ENCODE measurements at regions not wholly inside any gene's neighbourhood (a gene's known extent, or its start where the extent isn't known, plus 50 kb on each side); places are given as distances from the start of the nearest gene placed in this dataset.

DNA sequence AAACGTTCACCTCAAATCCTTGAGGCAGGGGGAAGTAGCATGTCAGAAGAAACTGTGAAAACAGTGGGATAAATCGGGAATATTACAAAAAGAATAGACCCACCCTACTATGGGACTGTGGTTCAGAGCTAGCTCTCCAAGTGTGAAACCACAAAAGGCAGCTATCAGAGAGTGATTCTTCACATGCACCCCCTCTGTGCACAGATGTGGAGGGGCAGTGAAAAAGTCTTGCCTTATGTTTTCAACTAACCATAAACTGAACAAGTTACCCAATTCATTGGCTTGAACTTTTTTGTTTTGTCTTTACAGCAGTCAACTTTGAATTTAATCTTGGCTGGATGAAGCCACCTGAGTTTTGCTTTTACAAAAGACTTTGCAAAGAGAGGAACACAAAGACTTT is 98.8 kb upstream of the NR4A3 start:
- DNase-seq = peak; percentile 26

DNA sequence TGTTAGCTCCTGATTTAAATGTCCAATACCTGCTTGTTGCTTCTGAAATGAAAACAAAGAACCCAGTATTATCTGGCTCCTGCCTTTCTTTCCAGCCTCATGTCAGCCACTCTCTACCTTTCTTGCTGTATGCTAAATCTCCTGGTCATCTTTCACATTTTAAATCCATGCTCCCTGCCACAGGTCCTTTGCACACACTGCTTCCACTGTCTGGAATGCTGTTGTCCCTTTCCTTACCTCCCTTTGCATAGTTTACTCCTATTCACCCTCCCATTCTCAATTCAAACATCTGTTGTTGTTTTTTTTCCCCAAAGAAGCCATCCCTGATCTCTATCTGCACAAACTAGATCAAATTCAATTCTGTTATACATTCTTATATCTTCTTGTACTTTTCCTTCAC is 97.0 kb upstream of the NR4A3 start:
- DNase-seq = no peak

DNA sequence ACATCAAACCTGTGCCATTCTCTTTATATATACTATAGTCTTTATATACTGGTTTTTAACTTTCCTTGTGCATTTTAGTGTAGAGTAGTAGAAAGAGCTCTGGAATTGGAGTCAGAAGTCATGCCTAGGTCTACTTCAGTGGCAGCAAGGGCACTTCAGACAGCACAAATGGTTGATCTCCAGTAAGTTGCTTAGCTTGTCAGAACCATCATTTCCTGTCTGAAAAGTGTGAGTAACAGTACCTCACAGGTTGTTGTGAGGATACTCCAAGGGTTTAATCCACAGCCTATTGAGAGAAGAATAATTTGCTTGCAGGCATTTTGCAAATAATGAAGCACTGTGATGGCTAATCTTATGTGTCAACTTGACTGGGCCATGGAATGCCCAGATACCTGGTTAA is 95.8 kb upstream of the NR4A3 start:
- DNase-seq = no peak

DNA sequence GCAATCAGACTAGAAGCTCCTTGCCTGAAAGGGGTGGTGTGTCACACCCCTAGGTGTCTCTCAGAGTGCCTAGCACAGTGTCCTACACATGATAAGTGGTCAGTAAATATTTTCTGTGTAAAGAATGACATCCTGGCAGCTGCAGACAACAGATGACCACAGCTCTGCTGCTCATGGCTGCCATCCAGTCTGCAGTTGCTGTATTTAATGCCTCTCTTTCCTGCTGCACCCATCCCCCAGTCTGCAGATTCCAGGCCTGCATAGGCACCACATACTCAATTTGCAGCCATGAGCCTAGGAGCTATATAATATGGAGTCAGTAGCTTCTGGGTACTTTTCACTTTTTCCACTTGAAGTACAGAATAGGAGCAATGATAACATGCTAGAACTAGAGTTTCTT is 94.9 kb upstream of the NR4A3 start:
- DNase-seq = no peak

DNA sequence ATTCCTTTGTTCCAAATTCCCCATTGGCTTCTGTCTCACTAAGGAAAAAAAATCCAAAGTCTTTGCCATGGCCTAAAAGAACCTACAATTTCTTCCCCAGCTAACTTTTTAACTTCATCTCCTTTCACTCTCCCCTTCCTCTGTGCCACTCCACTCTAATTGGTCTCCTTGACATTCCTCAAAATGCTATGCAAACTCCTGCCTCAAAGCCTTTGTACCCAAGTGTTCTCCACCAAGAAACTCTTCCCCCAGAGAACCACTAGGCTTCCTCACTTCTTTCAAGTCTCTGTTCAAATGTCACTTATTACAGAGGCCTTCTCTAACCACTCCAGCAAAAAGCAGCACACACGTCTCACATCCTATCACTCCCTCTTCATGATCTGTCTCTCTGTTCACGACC is 91.6 kb upstream of the NR4A3 start:
- DNase-seq = no peak

DNA sequence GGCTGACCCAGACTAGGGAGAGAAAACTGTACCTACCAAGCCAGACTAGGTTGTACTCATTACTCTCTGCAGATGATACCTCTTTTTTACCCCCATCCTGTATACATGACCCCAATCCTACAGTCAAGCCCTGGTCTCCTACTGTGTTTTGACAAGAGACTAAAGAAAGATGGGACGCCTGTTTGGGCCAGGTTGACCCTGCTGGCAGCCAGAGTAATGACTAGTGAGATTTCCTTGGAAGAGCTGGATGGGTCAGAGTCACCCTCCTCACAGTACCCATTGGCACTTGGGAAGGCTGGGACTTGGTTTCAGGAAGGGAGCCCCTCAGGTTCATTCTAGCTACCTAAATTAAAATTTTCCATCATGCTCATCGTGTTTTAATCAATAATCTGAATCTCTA is 89.7 kb upstream of the NR4A3 start:
- DNase-seq = no peak

DNA sequence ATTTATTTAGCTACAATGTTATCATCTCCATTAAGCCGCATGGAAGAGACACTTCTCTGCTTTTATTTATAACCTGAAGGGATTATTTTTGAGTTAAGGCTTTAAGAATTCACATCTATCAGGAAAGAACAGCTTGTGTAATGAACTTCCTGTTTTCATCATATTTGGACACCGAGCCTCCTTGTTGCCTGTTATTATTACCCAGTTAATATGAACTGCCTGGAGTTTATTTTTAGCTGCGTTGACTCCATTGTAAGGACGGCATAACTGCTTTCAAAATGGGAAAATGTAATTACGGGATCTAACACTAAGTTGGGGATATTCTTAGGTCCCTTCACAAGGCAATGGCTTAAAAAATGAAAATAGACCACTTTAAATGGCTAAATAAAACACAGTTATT is 89.0 kb upstream of the NR4A3 start:
- no peak for DNase-seq

DNA sequence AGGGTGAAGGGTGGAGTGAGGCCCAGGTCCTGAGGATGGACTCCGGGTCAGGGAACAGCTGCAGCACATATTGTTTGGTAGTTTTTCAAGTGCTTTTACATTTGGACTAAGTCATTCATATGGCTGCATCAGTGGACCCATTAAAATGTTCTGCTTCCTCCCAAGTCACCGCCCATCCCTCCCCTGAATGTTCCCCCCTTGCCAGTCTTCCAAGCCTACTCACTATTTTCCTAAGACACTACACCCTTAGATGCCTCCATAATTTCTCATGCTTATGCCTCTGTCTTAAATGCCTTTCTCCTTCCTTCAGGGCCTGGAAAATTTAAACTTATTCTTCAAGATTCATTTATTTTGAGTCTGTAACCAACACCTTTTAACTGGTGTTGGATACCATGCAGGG is 86.6 kb upstream of the NR4A3 start:
- DNase-seq = no peak

DNA sequence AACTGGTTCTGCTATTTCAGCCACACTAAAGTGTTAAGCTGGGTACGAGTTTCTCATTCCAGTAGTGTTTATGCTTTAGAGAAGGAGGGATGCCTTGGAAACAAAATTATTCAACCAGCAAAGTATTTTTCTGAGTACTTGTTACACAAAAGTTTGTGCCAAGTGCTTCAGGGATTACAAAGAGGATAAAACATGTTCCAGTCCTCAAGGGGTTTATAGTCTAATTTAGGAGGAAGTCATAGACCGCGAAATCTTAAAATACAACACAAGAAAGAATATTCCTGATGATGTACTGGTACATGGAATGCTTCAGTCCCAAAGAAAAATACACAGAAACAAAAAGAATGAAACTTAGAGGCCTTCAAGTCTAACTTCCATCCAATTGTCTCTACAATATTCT is 85.4 kb upstream of the NR4A3 start:
- no peak for DNase-seq

DNA sequence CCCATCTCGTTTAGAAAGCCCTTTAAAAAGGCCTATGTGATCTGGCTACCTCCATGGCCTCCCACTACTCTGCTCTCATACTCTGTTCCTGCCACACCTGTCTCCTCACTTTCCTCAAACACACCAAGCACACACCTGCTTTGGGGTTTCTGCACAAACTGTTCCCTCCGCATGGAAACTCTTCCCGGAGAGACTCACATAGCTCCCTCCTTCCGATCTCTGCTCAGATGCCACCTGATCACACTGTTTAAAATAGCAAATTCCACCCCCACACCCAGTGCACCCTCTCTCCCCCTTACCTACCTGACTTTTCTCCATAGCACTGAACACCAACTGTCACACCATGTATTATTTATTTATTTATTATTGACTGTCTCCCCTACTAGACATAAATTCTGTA is 84.0 kb upstream of the NR4A3 start:
- no peak for DNase-seq

DNA sequence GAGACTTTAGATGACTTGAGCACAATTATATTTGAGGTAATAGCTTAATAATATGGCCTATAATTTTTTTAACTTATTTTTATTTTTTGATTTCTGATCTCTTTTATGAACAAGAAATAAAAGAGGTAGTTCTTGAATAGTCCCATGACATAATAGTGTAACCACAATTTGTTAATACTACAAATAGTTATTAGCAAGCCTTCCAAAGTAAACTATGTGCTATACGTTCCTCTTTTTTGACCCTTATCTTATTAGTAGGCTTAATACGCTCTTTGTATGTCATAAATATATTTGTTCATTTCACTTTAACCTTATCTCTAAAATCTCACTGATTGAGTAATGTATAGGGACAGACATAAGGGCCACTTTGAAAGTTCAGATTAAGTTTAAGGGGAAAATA is 78.7 kb upstream of the NR4A3 start:
- DNase-seq = no peak

DNA sequence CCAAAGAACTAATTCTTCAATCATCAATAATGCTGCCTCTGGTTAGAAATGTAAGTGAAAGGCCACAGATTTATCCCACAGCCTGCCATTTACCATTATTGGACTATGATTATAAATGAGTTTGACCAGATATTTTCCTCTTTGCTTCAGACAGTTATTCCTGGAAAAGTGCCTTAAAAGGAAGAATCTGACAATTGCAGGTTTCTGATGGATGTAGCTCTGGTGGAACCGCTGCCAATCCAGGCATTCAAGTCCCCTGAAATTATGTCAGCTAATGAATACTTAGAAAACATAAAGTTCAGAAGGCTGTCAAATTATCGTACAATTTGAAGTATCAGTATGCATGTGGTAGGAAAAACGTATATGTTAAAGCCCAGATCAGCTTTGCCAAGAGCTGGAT is 78.2 kb upstream of the NR4A3 start:
- DNase-seq = no peak

DNA sequence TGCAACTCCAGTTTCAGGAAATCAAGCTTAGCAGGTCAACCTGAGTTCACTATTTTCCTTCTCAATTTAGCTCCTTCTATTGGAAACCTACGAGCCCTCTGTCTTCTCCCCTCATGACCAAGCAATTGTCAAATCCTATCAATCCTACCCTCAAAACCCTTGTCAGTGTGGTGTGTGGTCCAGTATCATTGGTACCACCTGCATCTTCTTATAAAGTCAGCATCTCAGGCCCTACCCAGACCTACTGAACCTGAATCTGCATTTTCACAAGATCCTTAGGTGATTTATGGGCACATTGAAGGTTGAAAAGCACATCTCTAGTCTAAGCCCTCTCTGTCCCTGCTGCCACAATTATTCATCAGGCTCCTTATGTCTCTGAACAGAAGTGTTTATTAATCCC is 77.6 kb upstream of the NR4A3 start:
- DNase-seq = no peak

DNA sequence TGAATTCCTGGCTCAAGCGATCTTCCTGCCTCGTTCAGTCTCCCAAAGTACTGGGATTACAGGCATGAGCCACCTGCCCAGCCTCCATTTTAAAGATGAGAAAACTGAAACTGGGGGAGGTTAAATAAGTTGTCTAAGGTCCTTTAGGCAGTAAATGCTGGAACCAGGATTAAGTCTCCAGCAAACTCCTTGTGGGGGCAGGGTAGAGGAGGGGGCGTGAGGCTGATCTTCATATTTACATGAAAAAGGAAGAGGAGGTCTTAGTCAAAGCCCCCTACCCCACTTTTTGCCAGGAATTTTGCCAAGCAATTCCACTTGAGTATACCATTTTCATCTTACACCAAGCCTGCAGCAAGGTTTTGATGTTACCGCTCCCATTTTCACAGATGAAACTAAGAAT is 76.6 kb upstream of the NR4A3 start:
- no peak for DNase-seq

DNA sequence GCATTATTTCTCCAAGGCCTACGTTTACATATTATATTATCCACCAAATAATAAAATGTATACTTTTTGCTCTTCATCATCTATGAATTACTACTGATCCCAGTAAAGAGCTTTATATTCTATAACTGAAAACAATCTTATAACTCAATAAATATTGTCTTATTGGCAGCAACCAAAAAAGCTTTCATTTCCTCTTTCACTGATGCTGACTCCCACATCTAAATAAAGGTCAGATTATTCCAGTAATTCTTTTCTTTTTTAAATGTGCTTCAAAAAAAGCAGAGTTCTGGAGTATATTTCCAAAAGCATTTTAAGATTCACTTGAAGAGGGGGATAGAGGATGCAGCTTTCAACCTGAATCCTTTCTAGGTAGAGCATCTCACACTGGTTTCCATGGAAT is 75.3 kb upstream of the NR4A3 start:
- no peak for DNase-seq

DNA sequence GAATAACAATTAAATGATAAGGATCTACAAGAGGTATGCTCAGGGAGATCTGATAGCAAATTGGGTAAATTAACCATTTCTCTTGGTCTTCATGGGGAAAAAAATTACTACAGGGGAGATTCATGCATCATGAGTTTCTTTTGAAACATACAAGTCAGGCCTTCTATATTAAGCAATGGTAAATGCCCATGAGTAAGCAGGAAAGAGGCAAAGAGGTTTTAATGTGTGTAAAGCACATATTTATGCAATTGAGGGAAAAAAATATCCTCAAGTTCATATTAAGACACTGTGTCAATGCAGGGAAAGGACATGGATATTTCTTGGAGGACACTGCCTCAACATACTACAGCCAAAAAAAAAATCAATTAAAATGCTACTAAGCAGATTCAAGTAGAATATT is 73.4 kb upstream of the NR4A3 start:
- no peak for DNase-seq

DNA sequence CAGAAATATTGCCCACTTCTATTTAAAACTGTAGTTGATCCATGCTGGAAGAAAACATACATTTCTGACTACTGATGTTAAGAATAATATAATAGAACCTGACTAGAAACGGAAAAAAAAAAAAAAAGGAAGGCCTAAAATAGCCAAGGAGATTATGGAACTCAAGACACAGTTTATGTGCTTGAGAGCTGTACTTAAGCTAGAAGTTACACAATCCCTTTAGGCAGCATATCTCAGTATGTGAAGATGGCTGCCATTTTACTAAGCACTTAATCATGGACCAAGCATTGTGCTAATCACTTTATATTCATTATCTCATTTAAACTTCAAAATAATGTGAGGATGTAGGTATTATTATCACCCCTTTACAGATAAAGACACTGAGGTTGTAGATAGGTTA is 73.0 kb upstream of the NR4A3 start:
- no peak for DNase-seq

DNA sequence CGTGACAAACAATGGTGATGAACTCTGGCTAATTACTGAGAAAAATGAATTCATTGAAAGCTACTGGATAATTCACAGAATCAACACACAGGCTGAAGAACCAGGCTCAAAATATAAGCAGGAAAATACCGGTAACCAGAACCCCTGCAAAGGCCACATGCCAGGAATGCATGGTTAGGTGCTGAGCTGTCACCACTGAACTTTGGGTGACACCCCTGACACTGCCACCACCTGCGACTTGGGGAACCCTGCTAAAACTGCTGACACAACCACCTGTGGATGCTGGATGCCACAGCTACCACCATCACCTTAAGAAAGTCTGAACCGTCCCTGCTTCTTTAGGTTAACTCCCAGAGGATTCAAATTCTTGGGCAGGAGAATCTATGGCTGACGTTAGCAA is 72.0 kb upstream of the NR4A3 start:
- no peak for DNase-seq

DNA sequence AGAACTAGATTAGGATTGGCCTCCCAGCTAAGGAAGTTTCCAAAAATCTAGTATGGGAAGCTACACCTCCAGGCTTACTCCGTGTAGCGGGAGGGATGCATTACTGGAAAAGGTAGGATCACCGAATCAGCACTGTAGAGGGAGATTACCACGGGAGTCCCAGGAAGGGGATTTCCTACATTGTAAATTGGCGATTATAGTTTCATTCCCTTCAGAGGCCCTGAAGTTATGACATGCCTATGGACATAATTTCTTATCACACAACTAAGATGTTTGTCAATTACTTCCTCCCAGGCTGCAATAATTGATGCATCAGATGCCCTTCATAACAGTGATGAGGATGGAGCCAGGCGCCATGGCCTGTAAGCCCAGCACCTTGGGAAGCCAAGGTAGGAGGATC is 71.2 kb upstream of the NR4A3 start:
- no peak for DNase-seq

DNA sequence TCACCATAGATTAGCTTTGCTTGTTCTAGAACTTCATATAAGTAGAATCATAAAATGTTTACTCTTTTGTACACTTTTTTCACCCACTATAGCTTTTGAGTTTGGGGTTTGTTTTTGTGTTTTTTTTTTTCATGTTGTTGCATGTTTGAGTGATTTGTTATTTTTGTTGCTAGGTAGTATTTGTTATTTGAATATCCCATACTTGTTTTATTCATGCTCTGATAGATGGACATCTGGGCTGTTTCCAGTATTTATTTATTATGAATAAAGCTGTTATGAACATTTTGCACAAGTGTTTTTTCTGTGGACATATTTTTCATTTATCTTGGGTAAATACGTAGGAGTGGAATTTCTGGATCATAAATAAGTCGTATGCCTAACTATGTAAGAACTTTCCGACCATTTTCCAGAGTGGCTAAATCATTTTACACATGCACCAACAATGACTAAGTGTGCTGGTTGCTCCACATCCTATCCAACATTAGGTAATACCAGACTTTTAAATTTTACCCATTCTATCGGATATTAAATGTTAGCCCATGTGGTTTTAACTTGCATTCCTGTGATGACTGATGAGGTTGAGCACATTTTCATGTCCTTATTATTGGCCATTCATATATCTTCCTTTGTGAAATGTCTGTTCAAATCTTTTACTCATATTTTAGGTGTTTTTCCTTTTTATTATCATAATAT is 69.1 kb upstream of the NR4A3 start:
- no peak for DNase-seq

DNA sequence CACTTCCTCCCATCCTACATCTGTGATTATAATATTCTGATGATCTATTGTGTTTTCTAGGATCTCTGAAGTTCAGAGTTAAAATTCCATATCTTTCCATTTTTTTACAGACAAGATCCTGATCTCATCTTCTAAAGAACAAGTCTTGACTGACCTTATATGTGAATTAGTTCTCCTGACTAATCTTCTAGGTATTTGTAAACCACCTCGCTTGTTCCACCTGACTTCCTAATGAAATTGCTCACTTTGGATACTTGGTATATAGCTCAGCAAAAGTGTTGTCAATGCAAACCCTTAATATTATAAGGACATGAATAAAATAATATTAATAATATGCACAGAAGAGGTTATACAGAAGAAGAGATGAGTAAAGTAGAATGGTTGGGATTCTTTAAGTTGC is 68.2 kb upstream of the NR4A3 start:
- no peak for DNase-seq

DNA sequence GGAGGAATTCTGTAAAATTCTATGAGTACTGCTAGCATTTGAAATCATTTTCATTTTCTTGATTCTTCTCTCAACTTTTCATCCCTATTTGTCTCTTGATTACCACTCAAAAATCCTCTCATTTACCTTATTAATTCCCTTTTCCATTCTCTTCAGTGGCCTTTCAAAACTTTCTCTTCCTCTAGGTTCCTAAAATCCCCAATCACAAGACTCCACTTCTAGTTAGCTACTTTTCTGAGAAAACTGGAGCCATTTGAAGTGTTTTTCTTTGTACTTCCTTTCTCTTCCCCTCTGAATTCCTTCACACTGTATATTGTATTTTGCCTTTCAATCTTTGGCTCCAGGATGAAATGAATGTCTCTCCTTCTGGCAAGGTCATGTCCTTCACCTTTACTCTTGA is 61.3 kb upstream of the NR4A3 start:
- no peak for DNase-seq

DNA sequence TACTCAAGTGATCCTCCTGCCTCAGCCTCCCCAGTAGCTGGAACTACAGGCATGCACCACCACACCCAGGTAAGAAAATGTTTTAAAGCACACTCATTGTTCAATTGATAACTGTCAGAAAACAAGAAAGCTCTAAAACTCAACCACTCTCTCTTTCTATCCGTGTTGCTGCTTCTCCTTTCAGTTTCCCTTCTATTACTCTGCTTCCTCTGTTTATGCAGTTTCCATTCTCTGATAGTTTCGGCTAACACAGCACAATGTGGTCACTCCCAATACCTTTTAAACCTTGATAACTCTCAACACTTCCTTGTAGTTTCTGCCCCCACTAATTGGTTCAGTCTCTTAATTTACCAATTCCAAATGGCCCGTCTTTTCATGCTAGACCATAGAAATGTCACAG is 59.2 kb upstream of the NR4A3 start:
- DNase-seq = no peak

All from NK-92 treated with Interleukin-12 subunit alpha and Interleukin-12 subunit beta, amount 100 ng/mL, for 24 hours (cell line).